ENCODE measurements at regions not wholly inside any gene's neighbourhood (a gene's known extent, or its start where the extent isn't known, plus 50 kb on each side); places are given as distances from the start of the nearest gene placed in this dataset.

DNA sequence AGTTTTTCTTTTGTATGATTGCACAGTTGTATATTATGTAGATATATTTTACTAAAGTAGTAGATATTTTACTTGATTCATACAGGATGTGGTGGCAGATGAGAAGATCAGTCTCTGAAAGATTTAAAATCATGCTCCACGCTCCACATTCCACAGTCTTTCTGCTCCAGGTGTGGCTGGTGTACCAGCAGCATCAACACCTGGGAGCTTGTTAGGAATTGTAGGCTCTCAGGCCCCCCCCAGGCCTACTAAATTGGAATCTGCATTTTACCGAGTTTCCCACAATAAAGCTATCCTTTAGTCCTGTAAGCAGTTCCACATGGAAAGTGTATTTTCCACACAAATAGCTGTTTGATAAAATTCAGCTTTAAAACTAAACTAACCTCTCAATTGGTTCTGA, 537.4 kb downstream of the BCKDHB start (continued):
- TF ChIP-seq MAFK (IDR thresholded peaks at IDR 0.05; ENCODE audit: low read depth, low read length) (no peak), POU5F1 (IDR thresholded peaks at IDR 0.05; ENCODE audit: low read depth, low read length) (no peak), TCF12 (IDR thresholded peaks at IDR 0.05; ENCODE audit: low read depth, low read length) (no peak), JUND (IDR thresholded peaks at IDR 0.05; ENCODE audit: low read length) (no peak), SIX5 (IDR thresholded peaks at IDR 0.05; ENCODE audit: low read depth, low read length) (no peak), BACH1 (IDR thresholded peaks at IDR 0.05; ENCODE audit: low read length) (no peak), SAP30 (IDR thresholded peaks at IDR 0.05; ENCODE audit: insufficient read depth, insufficient replicate concordance, low read length) (no peak)

Data from H1 (cell line).